ENCODE measurements at regions not wholly inside any gene's neighbourhood (a gene's known extent, or its start where the extent isn't known, plus 50 kb on each side); places are given as distances from the start of the nearest gene placed in this dataset.

DNA sequence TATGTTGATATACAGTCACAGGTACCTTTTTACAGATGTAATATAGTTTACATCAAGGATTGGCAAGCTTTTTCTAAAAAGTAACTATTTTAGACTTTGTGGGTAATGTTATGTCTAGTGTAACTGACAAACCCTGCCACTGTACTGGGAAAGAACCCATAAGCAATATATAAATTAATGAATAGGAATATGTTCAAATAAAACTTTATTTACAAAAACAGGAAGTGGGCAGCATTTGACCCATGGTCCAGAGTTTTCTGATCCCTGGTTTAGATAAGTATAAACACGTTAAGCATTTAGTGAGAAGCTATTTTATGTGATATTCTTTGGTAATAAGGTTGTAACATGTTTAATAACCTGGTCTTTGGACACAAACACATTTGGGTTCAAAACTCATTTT is 915.2 kb upstream of the ROBO1 start:
- H3K36me3 Mint-ChIP-seq (ENCODE audit: low read depth) = no peaks in the 10 kb centered on the region

DNA sequence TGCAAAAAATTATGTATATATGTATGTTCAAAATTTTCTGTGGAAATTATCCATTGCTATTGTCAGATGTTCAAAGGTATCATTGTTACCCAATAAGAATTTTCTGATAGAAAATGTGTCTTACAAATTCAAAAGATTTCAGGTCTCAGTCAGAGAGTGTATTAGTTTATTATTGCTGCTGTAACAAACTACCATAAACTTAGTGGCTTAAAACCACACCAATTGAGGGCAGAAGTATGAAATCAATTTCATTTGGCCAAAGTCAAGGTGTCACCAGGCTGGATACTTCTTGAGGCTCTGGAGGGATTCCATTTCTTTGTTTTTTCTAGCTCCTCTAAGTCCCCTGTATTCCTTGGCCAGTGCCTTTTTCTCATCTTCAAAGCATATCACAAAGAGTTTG is 914.4 kb upstream of the ROBO1 start:
- intact Hi-C loops (cut with micrococcal nuclease) = no loop called here

More for the DNA sequence above, 915.2 kb upstream of the ROBO1 start:
- intact Hi-C loops (cut with micrococcal nuclease) = no loop called here
- Mint-ChIP-seq H3K9me3 (peaks cover 12% of the 10 kb centered on the region), H3K27ac (no peak overlapping the region), H3K27me3 (ENCODE audit: insufficient read depth) (no peaks in the 10 kb centered on the region), H3K4me3 (no peak overlapping the region), H3K4me1 (ENCODE audit: low read depth) (no peaks in the 10 kb centered on the region)
- no peak for DNase-seq (ENCODE audit: low spot score)

GRCh38 chr3:80677796-80678195 is 910.0 kb upstream of the ROBO1 start:
- H3K27me3 Mint-ChIP-seq (ENCODE audit: insufficient read depth) = no peaks in the 10 kb centered on the region

More for the DNA sequence above, 914.4 kb upstream of the ROBO1 start:
- Mint-ChIP-seq H3K4me3 (no peak overlapping the region), H3K9me3 (peaks cover 16% of the 10 kb centered on the region), H3K36me3 (ENCODE audit: low read depth) (no peaks in the 10 kb centered on the region), H3K4me1 (ENCODE audit: low read depth) (no peaks in the 10 kb centered on the region), H3K27ac (no peak overlapping the region), H3K27me3 (ENCODE audit: insufficient read depth) (no peaks in the 10 kb centered on the region)
- DNase-seq (ENCODE audit: low spot score) = no peak

DNA sequence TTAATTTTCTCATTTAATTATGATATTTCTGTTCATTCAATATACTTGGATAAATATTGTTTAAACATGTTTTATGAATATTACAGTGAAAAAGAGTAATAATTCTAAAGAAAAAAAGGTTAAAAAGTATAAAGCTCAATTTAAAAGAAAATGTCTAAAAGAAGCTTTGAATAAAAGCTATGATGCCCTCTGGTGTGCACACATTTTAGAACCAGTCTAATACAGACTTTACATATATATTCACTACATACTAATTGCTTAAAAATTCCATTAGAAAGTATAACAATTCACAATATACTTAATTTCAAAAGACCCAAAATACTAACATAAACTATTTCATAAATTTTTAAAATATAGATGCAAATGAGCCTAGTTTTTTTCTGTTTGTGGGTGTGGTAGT is 909.1 kb upstream of the ROBO1 start:
- Mint-ChIP-seq H3K4me1 (ENCODE audit: low read depth) (no peaks in the 10 kb centered on the region), H3K27ac (no peak overlapping the region), H3K9me3 (peaks cover 17% of the 10 kb centered on the region), H3K36me3 (ENCODE audit: low read depth) (no peaks in the 10 kb centered on the region), H3K27me3 (ENCODE audit: insufficient read depth) (no peaks in the 10 kb centered on the region), H3K4me3 (no peak overlapping the region)
- DNase-seq (ENCODE audit: low spot score) = no peak
- intact Hi-C loops (cut with micrococcal nuclease) = no loop called here

More at GRCh38 chr3:80677796-80678195, 910.0 kb upstream of the ROBO1 start:
- Mint-ChIP-seq H3K9me3 (peaks cover 16% of the 10 kb centered on the region), H3K27ac (no peak overlapping the region), H3K4me1 (ENCODE audit: low read depth) (no peaks in the 10 kb centered on the region), H3K36me3 (ENCODE audit: low read depth) (no peaks in the 10 kb centered on the region), H3K4me3 (no peak overlapping the region)
- intact Hi-C loops (cut with micrococcal nuclease) = no loop called here
- no peak for DNase-seq (ENCODE audit: low spot score)

- Mint-ChIP-seq H3K9me3 (peaks cover 17% of the 10 kb centered on the region), H3K27ac (no peak overlapping the region), H3K4me3 (no peak overlapping the region), H3K4me1 (ENCODE audit: low read depth) (no peaks in the 10 kb centered on the region), H3K36me3 (ENCODE audit: low read depth) (no peaks in the 10 kb centered on the region), H3K27me3 (ENCODE audit: insufficient read depth) (no peaks in the 10 kb centered on the region)
- intact Hi-C loops (cut with micrococcal nuclease) = no loop called here
- DNase-seq (ENCODE audit: low spot score) = no peak
Observed at GRCh38 chr3:80676261-80676660, 908.5 kb upstream of the ROBO1 start.

GRCh38 chr3:80675790-80676189 is 908.0 kb upstream of the ROBO1 start:
- Mint-ChIP-seq H3K4me1 (ENCODE audit: low read depth) (no peaks in the 10 kb centered on the region), H3K36me3 (ENCODE audit: low read depth) (no peaks in the 10 kb centered on the region), H3K27me3 (ENCODE audit: insufficient read depth) (no peaks in the 10 kb centered on the region), H3K9me3 (peaks cover 17% of the 10 kb centered on the region), H3K27ac (no peak overlapping the region), H3K4me3 (no peak overlapping the region)
- intact Hi-C loops (cut with micrococcal nuclease) = no loop called here
- DNase-seq (ENCODE audit: low spot score) = no peak

- Mint-ChIP-seq H3K27ac (no peak overlapping the region), H3K36me3 (ENCODE audit: low read depth) (no peaks in the 10 kb centered on the region), H3K4me3 (no peak overlapping the region), H3K27me3 (ENCODE audit: insufficient read depth) (no peaks in the 10 kb centered on the region), H3K4me1 (ENCODE audit: low read depth) (no peaks in the 10 kb centered on the region), H3K9me3 (peaks cover 28% of the 10 kb centered on the region)
- no peak for DNase-seq (ENCODE audit: low spot score)
- intact Hi-C loops (cut with micrococcal nuclease) = no loop called here
Observed at GRCh38 chr3:80668600-80669294, 900.9 kb upstream of the ROBO1 start.

DNA sequence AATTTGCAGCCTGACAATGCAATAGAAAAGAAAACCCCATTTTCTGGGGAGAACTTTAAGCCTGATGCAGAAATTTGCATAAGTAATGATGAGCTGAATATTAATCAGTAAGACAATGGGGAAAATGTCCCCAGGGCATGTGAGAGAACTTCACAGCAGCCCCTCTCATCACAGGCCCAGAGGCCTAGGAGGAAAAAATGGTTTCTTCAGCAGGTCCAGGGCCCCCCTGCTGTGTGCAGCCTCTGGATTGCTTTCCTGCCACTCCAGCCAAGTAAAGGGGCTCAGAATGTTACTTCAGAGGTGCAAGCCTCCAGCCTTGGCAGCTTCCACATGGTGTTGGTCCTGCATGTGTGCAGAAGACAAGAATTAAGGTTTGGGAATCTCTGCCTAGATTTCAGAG is 900.3 kb upstream of the ROBO1 start:
- H3K4me3 Mint-ChIP-seq = no peak overlapping the region
- no peak for DNase-seq (ENCODE audit: low spot score)
- no peaks in the 10 kb centered on the region for H3K27me3 Mint-ChIP-seq (ENCODE audit: insufficient read depth)
- intact Hi-C loops (cut with micrococcal nuclease) = no loop called here
- H3K27ac Mint-ChIP-seq = no peak overlapping the region
- no peaks in the 10 kb centered on the region for H3K36me3 Mint-ChIP-seq (ENCODE audit: low read depth)
- peaks cover 28% of the 10 kb centered on the region for H3K9me3 Mint-ChIP-seq
- H3K4me1 Mint-ChIP-seq (ENCODE audit: low read depth) = no peaks in the 10 kb centered on the region

DNA sequence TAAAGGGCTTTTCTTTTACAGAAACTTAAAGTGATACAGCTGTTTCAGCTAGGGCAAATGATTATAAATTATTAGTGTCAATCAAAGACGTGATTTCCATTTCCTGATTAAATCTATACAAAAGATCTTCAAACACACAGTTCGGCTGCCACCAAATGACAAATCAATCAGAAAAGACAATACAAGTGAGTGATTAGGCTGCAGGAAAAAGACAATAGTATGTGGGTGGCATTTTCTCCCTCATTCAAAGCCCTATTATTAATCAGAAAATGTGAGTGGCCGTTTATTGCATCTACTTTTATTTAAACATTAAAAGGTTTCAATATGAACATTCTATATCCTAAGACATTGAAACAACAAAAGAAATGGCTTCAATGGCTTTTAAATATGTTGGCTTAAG is 895.6 kb upstream of the ROBO1 start:
- intact Hi-C loops (cut with micrococcal nuclease) = no loop called here
- H3K9me3 Mint-ChIP-seq = peaks cover 29% of the 10 kb centered on the region

GRCh38 chr3:80655216-80655615 is 887.4 kb upstream of the ROBO1 start:
- intact Hi-C loops (cut with micrococcal nuclease) = no loop called here
- Mint-ChIP-seq H3K27me3 (ENCODE audit: insufficient read depth) (no peaks in the 10 kb centered on the region), H3K4me3 (no peak overlapping the region), H3K4me1 (ENCODE audit: low read depth) (no peaks in the 10 kb centered on the region), H3K9me3 (peaks cover 41% of the 10 kb centered on the region), H3K36me3 (ENCODE audit: low read depth) (no peaks in the 10 kb centered on the region), H3K27ac (no peak overlapping the region)
- no peak for DNase-seq (ENCODE audit: low spot score)

More for the DNA sequence above, 895.6 kb upstream of the ROBO1 start:
- H3K4me3 Mint-ChIP-seq = no peak overlapping the region
- H3K36me3 Mint-ChIP-seq (ENCODE audit: low read depth) = no peaks in the 10 kb centered on the region
- H3K4me1 Mint-ChIP-seq (ENCODE audit: low read depth) = no peaks in the 10 kb centered on the region
- no peak overlapping the region for H3K27ac Mint-ChIP-seq
- H3K27me3 Mint-ChIP-seq (ENCODE audit: insufficient read depth) = no peaks in the 10 kb centered on the region
- DNase-seq (ENCODE audit: low spot score) = no peak

DNA sequence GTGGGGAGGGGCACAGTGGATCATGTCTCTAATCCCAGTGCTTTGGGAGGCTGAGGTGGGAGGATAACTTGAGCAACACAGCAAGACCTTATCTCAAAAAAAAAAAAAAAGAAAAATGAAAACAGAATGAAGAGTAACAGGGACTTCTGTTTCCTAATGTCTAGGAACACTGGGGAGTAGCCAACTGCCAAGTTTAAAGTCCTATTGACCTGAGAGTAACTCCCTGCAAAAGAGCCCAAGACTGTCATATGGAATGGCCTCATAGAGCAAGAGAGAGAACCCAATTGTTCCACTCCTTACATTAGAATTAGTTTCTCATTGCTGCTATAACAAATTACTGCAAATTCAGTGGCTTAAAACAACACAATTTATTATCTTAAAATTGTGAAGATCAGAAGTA is 881.4 kb upstream of the ROBO1 start:
- Mint-ChIP-seq H3K36me3 (ENCODE audit: low read depth) (no peaks in the 10 kb centered on the region), H3K9me3 (peaks cover 21% of the 10 kb centered on the region), H3K27me3 (ENCODE audit: insufficient read depth) (no peaks in the 10 kb centered on the region), H3K27ac (no peak overlapping the region), H3K4me1 (ENCODE audit: low read depth) (no peaks in the 10 kb centered on the region), H3K4me3 (no peak overlapping the region)
- intact Hi-C loops (cut with micrococcal nuclease) = no loop called here
- DNase-seq (ENCODE audit: low spot score) = no peak

DNA sequence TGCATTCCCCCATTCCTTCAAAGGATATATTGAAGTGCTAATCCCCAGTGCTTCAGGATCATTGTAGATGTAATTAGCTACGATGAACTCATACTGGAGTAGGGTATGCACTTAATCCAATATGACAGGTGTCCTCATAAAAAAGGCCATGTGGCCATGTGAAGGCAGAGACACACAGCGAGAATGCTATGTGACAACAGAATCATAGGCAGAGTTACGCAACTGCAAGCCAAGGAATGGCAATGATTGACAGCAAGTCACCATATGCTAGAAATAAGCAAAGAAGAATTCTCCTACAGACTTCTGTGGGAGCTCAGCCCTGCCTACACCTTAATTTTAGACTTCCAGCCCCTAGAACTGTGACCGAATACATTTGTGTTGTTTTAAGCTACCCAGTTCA is 875.6 kb upstream of the ROBO1 start:
- no peak overlapping the region for H3K4me3 Mint-ChIP-seq
- peaks cover 19% of the 10 kb centered on the region for H3K9me3 Mint-ChIP-seq
- no peaks in the 10 kb centered on the region for H3K4me1 Mint-ChIP-seq (ENCODE audit: low read depth)
- H3K27ac Mint-ChIP-seq = no peak overlapping the region
- DNase-seq (ENCODE audit: low spot score) = no peak
- intact Hi-C loops (cut with micrococcal nuclease) = no loop called here
- H3K36me3 Mint-ChIP-seq (ENCODE audit: low read depth) = no peaks in the 10 kb centered on the region
- H3K27me3 Mint-ChIP-seq (ENCODE audit: insufficient read depth) = no peaks in the 10 kb centered on the region

GRCh38 chr3:80618295-80619256 is 850.8 kb upstream of the ROBO1 start:
- Mint-ChIP-seq H3K4me1 (ENCODE audit: low read depth) (no peaks in the 10 kb centered on the region), H3K9me3 (peaks cover 6% of the 10 kb centered on the region), H3K27ac (no peak overlapping the region), H3K27me3 (ENCODE audit: insufficient read depth) (no peaks in the 10 kb centered on the region), H3K36me3 (ENCODE audit: low read depth) (no peaks in the 10 kb centered on the region), H3K4me3 (no peak overlapping the region)
- intact Hi-C loops (cut with micrococcal nuclease) = no loop called here
- DNase-seq (ENCODE audit: low spot score) = no peak
